Effector memory CD4-positive, alpha-beta T cell (primary cell): ENCODE measurements at regions not wholly inside any gene's neighbourhood (a gene's known extent, or its start where the extent isn't known, plus 50 kb on each side); places are given as distances from the start of the nearest gene placed in this dataset.

Source experiments
- DNase-seq, 3 donors: peaks; one replicate each; pipeline ENCODE4 v3.0.0-alpha.2; 2020
- H3K27ac ChIP-seq: 2 replicates; pipeline ENCODE4 v1.7.0; 2013; ENCODE audit warnings: mild to moderate bottlenecking, low read length, moderate library complexity; ENCODE audit not compliant: insufficient read depth, poor library complexity, severe bottlenecking
- H3K27me3 ChIP-seq: replicated peaks from 2 replicates; pipeline ENCODE4 v1.7.0; 2013; ENCODE audit warnings: mild to moderate bottlenecking, low read length; ENCODE audit not compliant: insufficient read depth, control insufficient read depth, poor library complexity, severe bottlenecking
- H3K36me3 ChIP-seq: 2 replicates; pipeline ENCODE4 v1.7.0; 2013; ENCODE audit warnings: mild to moderate bottlenecking, low read length, moderate library complexity; ENCODE audit not compliant: control insufficient read depth, insufficient read depth
- H3K4me1 ChIP-seq: 2 replicates; pipeline ENCODE4 v1.7.0; 2013; ENCODE audit warnings: low read length, mild to moderate bottlenecking; ENCODE audit not compliant: control insufficient read depth, insufficient read depth, poor library complexity, severe bottlenecking
- H3K4me3 ChIP-seq: 2 replicates; pipeline ENCODE4 v1.7.0; 2013; ENCODE audit warnings: low read length, low read depth, mild to moderate bottlenecking; ENCODE audit not compliant: insufficient read depth, poor library complexity, severe bottlenecking
- H3K9me3 ChIP-seq: 2 replicates; pipeline ENCODE4 v1.7.0; 2013; ENCODE audit warnings: mild to moderate bottlenecking, low read length, moderate library complexity; ENCODE audit not compliant: control insufficient read depth

DNA sequence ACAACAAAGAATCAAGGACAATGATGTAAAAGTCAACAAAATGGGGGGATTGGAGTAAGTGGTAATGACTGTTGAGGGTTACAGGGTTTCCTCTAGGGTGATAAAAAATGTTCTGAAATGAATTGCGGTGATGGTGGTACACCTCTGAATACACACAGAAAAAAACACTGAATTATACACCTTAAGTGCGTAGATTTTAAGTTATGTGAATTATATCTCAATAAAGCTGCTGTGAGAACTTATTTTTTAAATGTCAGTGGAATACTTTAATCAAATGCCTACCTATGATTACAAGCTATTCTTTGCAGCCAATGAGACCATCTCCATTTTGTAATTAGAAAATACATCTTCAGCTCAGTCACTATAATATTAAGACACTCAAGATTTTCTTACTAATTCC, 53.5 kb downstream of the ZNF608 start:
- no peaks in the 10 kb centered on the region for H3K36me3 ChIP-seq
- no peaks in the 10 kb centered on the region for H3K9me3 ChIP-seq
- H3K4me1 ChIP-seq = no peaks in the 10 kb centered on the region
- DNase-seq = no peak
- no peak overlapping the region for H3K4me3 ChIP-seq
- H3K27me3 ChIP-seq = no peaks in the 10 kb centered on the region
- no peak overlapping the region for H3K27ac ChIP-seq

DNA sequence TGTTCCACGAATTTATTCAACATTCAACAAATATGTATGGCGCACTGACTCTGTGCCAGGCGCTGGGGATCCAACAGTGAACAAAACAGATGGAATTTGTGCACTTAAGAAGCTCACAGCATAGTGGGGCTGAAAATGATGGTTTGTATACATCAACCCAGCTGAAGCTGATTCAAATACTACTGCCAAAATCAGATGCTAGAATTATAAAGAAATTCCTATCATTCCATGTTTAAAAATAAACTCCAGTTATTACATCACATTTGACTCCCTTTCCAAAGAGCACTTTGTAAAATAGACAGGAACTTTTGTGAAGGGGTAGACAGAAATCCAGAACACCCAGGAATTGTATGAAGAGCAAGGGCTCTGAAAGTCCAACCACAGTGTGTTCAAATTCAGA, 54.1 kb downstream of the ZNF608 start:
- DNase-seq = no peak
- H3K36me3 ChIP-seq = no peaks in the 10 kb centered on the region
- H3K27ac ChIP-seq = no peak overlapping the region
- H3K4me3 ChIP-seq = no peak overlapping the region
- H3K4me1 ChIP-seq = no peaks in the 10 kb centered on the region
- H3K27me3 ChIP-seq = no peaks in the 10 kb centered on the region
- no peaks in the 10 kb centered on the region for H3K9me3 ChIP-seq

DNA sequence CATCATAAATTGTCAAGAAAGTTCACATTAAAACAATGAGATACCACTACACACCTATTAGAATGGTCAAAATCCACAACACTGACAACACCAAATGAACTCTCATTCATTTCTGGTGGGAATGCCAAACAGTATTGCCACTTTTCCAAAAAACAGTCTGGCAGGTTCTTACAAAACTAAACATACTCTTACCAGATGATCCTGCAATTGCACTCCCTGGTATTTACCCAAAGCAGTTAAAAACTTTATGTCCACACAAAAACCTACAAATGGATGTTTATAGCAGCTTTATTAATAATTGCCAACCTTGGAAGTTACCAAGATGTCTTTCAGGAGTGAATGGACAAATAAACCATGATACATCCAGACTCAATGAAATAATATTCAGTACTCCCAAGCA, 56.8 kb downstream of the ZNF608 start:
- Histone ChIP-seq H3K36me3 (no peaks in the 10 kb centered on the region), H3K4me1 (no peaks in the 10 kb centered on the region), H3K27ac (no peak overlapping the region), H3K4me3 (no peak overlapping the region), H3K27me3 (no peaks in the 10 kb centered on the region), H3K9me3 (no peaks in the 10 kb centered on the region)
- no peak for DNase-seq

DNA sequence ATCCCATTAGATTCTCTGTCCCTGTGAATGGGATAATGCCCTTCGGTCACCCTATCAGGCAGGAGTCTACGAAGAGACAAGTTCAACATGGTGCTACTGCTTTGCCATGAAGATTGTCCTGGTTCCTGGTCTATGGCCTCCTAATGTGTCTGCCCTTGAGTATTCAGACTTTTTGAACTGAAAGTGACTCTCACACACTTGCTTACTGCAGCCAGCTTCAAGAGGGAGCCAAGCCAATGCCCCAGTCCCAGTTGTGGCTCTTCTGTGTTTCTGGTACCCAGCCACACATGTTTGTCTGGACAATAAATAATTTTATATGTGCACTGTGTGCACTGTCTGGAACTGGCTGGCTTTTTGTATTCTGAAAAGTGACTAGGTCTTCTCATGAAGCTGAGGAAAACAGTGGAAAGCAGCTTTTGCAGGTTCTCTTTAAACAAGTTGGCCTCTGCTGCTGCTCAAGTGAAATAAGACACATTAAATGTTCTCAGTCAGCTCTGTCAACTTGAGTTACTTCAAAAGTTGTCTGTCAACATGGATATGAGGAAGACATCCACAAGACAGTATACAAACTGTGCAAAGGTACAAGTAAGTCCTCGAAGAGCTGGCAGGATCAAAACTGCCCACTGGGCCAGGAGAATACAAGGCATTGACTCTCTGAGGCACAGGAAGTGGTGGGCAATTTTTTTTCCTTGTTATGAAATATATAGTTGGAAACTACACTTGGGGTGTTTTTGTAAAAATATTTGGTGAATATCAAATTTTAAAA, 60.0 kb downstream of the ZNF608 start:
- Histone ChIP-seq H3K27ac (no peak overlapping the region), H3K27me3 (no peaks in the 10 kb centered on the region), H3K36me3 (no peaks in the 10 kb centered on the region), H3K9me3 (no peaks in the 10 kb centered on the region), H3K4me3 (no peak overlapping the region), H3K4me1 (no peaks in the 10 kb centered on the region)
- DNase-seq = no peak

DNA sequence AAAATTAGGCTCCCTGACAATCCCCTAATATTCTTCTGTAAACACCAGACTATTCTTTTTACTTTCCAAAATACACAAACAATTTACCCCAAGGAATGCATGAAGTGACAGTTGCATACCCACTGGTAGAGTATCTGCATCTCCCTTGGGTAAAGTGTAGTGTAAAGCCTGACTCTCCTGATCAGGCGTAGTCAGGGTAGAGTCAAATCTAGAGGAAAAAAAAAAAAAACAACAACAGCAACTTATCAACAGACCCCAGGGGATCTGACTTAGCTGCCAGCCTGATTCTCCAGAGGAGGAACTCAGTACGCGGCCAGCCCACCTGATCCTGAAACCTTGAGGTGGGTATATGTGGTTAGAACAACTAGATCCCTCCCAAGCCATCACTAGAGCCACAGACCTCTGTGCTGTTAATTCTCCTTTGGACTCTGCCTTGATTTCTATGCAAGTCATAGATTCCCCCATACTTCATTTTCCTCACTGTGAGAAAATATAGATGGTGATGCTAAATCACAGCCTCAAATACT, 61.0 kb downstream of the ZNF608 start:
- Histone ChIP-seq H3K36me3 (no peaks in the 10 kb centered on the region), H3K4me1 (no peaks in the 10 kb centered on the region), H3K9me3 (no peaks in the 10 kb centered on the region), H3K27ac (no peak overlapping the region), H3K27me3 (no peaks in the 10 kb centered on the region), H3K4me3 (no peak overlapping the region)
- no peak for DNase-seq

DNA sequence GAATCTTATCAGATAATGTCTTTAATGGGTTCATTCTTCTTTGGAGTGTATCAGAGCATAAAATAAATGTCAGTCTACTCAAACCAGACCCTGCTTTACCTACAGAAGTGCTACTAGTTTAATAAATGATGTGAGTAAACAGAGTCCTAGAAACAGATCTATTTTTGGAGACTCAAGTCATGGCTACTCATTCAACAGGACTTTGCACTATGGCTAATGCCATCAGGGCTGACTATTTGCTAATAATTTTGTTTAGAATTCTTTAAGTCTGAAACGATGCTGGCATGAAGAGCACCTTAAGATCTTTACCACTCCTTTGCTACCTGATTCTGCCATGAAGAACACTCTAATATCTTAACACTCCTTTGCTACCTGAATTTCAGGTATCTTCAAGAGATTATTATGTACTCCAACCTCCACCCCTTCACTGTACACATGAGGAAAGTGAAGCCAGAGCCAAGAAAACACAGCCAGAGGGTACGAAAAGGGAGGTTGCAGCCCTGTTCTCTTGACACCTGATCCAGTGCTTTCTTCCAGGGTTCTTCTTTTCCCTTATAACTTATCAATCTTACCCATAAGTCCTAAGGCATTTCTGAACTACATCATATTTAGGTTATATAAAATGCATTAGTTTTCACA, 62.4 kb downstream of the ZNF608 start:
- H3K4me3 ChIP-seq = no peak overlapping the region
- H3K27ac ChIP-seq = no peak overlapping the region
- no peaks in the 10 kb centered on the region for H3K36me3 ChIP-seq
- H3K27me3 ChIP-seq = no peaks in the 10 kb centered on the region
- DNase-seq = no peak
- no peaks in the 10 kb centered on the region for H3K4me1 ChIP-seq
- no peaks in the 10 kb centered on the region for H3K9me3 ChIP-seq

DNA sequence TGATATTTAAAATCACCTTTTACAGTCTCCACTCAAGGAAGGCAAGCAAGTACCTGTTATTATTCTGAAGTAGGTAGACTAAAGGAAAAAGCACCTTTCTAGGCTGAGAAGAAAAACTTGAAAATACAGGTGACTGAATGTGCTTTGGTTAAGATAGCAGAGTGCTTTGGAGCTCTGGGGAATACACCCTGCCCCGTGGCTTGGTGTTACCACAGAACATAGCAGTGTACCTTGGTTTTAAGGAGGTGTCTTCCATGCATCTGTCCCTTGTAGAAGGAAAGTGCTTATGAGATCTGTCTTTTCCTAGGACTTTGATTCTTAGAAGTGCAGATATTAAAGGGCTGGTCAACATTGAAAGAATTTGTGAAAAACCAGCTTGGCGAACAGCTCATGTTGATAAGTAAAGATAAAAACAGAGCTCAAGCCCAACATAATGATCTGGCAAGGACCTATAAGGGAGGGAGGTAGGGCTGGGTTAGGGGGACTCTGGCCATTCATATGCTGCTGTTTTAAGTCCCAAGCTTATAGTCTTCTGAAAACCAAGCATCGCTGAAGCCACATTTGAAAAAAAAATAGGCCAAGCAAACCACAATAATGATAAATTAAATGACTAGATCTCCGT, 66.8 kb downstream of the ZNF608 start:
- no peak for DNase-seq
- Histone ChIP-seq H3K9me3 (no peaks in the 10 kb centered on the region), H3K27ac (no peak overlapping the region), H3K4me1 (no peaks in the 10 kb centered on the region), H3K36me3 (no peaks in the 10 kb centered on the region), H3K27me3 (no peaks in the 10 kb centered on the region), H3K4me3 (no peak overlapping the region)

DNA sequence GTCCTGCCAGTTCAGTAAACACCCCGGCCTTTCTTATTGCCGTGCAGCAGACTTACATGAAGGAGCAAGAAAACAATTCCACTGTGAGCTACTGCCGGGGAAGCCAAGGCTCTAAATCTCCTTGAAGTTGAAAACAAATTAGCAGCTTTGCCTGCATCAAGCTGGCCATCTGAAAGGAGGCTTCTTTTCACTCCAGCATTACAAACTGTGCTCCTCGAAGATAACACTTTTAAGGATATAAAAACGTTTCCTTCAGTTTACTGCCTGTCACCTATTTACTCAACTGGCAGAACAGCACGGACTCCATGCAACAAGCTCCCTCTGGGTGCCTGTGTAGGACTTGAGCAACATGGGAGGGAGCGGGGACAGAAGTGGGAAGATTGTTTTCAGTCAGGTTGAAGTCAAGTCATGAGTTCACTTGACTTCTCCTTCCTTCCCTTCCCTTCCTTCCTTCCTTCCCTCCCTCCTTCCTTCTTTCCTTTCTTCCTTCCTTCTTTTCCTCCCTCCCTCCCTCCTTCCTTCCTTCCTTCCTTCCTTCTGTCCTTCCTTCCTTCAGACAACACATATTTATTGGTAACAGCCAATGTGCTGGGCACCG, 67.4 kb downstream of the ZNF608 start:
- Histone ChIP-seq H3K4me1 (no peaks in the 10 kb centered on the region), H3K36me3 (no peaks in the 10 kb centered on the region), H3K9me3 (no peaks in the 10 kb centered on the region), H3K27ac (no peak overlapping the region), H3K4me3 (no peak overlapping the region), H3K27me3 (no peaks in the 10 kb centered on the region)
- no peak for DNase-seq

DNA sequence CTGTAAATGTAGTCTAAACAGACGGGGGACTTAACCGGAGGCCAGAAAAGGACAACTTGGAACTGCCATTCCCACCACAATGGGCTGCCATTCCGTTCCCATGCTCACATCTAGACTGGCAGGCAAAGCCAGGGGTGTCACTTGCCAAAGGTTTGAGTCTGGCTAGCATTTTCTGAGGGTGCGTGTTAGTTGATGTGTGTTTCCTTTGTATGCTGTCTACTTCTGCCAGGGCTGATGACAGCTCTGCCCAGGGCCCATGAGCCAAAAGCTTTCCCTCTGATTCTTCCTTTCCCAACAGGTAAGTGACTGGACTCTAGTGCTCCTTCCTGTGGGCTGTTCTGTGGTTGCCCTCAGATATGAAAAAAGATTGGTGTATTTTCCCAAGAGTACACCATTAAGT, 68.0 kb downstream of the ZNF608 start:
- DNase-seq = no peak
- Histone ChIP-seq H3K27ac (no peak overlapping the region), H3K36me3 (no peaks in the 10 kb centered on the region), H3K9me3 (no peaks in the 10 kb centered on the region), H3K4me3 (no peak overlapping the region), H3K4me1 (no peaks in the 10 kb centered on the region), H3K27me3 (no peaks in the 10 kb centered on the region)
